HG02678 (cell line): ENCODE measurements at regions not wholly inside any gene's neighbourhood (a gene's known extent, or its start where the extent isn't known, plus 50 kb on each side); places are given as distances from the start of the nearest gene placed in this dataset.
A peak's percentile ranks its signal among the peaks of the same experiment; 100 is the strongest.
"Not testable (repeated sequence)": the region's sequence is repeated elsewhere in the genome, so short reads cannot be mapped to it uniquely, and the experiment has no call there.

Source experiments
- ATAC-seq: cut with Tn5 transposase; IDR thresholded peaks from one replicate; pipeline ENCODE4 v1.9.1; 2021; ENCODE audit warnings: mild to moderate bottlenecking, moderate library complexity; ENCODE audit not compliant: unreplicated experiment

DNA sequence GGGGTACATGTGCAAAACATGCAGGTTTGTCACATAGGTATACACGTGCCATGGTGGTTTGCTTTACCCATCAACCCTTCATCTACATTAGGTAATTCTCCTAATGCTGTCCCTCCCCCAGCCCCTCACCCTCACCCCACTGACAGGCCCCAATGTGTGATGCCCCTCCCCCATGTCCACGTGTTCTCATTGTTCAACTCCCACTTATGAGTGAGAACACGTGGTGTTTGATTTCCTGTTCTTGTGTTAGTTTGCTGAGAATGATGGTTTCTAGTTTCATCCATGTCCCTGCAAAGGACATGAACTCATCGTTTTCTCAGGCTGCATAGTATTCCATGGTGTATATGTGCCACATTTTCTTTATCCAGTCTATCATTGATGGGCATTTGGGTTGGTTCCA is 232.9 kb upstream of the RASGRP1 start:
- not testable (repeated sequence) for ATAC-seq

DNA sequence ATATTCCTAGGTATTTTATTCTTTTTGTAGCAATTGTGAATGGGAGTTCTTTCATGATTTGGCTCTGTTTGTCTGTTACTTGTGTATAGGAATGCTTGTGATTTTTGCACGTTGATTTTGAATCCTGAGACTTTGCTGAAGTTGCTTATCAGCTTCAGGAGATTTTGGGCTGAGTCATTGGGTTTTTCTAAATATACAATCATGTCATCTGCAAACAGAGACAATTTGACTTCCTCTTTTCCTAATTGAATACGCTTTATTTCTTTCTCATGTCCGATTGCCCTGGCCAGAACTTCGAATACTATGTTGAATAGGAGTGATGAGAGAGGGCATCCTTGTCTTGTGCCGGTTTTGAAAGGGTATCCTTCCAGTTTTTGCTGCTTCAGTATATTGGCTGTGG is 234.6 kb upstream of the RASGRP1 start:
- ATAC-seq = not testable (repeated sequence)

DNA sequence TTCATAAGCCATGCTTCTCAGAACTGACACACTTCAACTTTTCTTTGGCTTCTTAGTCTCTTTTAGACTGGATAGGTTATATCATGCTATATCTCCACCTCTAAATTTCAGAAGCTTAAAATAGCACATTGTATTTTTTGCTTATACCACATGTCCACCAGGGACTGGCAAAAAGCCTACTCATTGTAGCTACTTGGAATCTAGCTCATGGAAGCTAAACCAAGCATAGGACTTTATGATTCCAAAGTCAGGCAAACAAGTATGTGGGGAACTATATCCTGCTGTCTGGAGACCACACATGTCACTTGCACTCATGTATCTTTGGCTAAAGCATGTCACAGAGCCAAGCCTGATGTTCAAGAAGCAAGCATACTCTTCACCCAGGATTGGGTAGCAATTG is 245.0 kb upstream of the RASGRP1 start:
- ATAC-seq = no peak

DNA sequence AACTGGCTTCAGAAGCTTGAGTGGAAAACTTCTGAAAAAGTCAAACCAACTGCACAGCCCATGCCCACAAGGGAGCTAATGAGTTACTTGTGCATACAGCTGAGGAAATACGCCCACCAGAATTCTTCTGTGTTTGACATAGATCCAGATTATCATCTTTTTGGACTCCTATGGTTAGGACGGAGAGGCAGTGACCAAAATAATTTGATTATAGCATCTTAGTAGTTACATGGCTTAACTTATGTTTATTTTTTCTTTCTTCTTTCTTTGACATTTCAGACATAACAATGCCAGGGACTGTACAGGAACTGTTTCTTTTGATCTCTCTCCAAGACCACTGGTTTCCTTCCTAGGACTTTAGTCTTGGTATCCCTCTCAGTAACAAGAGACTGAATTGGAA is 246.1 kb upstream of the RASGRP1 start:
- no peak for ATAC-seq

DNA sequence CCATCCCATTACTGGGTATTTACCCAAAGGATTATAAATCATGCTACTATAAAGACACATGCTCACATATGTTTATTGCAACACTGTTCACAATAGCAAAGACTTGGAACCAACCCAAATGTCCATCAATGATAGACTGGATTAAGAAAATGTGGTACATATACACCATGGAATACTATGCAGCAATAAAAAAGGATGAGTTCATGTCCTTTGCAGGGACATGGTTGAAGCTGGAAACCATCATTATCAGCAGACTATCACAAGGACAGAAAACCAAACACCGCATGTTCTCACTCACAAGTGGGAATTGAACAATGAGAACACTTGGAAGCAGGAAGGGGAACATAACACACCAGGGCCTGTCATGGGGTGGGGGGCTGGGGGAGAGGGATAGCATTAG is 249.6 kb upstream of the RASGRP1 start:
- not testable (repeated sequence) for ATAC-seq

DNA sequence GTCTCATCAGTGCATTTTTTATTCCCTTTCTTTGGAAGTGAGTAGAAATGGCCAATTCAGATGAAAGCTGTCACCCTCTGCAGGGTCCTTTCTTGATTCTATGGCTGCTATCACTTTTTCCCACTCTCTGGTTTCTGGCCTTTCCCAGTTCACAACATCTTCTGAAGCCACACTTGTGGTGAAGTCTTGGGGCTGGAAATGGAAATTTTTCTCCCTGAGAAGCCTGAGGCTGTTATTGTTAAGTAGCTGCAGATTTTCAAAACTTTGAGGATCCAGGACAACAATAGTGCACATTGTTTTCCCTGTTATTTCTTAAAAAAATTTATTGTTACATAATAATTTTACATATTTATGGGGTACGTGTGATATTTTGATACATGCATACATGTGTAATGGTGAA is 250.3 kb upstream of the RASGRP1 start:
- no peak for ATAC-seq

DNA sequence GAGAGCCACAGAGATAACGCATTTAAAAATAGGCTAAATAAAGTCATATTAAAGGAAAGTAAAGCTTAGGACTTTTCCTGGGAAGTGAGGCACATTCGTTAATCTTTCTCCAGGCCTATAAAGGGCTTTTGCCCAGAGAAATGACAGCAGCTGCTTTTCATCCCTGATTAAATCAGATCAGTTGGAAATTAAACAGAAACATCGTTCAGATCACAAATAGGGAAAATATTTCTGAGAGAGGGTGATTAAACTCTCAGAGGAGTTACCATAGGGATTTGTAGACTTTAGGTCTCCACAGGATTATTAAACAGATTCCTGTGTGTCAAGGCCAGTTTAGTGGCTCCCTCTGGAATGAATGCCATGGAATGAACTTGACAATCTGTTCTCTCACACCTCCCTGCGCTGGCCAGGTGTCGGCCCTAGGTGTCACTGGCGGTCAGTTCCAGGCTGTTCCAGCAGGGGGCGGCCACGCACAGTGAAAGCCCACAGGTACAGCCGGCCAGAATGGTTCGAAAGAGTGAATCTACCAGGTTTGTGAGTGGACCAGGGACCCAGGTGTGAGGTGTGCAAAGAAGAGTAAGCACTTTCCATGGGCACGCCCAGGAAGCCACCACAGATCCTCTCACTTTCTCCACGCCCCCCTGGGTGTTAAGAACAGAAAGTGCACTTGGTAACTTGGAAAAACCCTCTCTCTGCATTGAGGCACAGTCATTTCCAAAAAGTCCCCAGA is 253.0 kb upstream of the RASGRP1 start:
- peak; percentile 88 for ATAC-seq

DNA sequence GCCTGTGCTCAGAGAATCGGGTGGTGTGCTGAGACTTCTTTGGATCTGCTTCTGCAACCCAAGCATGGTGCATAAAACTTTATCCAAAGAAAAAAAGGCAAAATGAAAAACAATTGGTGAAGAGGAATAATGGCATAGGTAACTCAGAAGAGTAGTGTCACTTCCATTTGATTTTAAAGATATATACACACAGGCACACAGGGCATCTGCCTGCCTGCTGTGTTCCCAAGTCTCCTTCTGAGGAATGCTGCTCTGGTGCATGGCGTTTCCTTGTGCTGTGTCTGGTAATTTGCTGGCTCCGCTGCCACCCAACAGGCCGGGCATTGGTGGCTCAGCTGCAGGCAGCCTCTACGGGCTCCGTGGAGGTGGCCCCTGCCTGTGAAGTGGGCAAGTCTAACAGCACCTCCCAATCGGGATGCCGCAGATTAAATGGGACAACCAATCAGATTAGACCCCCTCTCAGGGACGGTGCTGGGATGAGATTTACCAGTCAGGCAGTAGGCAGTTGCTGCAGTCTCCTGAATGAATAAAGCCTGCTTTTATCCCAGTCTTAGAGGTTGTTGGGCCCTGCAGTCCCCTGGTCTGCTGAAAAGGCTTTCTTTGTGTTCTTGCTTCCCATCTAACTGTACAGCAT is 253.7 kb upstream of the RASGRP1 start:
- ATAC-seq = no peak

DNA sequence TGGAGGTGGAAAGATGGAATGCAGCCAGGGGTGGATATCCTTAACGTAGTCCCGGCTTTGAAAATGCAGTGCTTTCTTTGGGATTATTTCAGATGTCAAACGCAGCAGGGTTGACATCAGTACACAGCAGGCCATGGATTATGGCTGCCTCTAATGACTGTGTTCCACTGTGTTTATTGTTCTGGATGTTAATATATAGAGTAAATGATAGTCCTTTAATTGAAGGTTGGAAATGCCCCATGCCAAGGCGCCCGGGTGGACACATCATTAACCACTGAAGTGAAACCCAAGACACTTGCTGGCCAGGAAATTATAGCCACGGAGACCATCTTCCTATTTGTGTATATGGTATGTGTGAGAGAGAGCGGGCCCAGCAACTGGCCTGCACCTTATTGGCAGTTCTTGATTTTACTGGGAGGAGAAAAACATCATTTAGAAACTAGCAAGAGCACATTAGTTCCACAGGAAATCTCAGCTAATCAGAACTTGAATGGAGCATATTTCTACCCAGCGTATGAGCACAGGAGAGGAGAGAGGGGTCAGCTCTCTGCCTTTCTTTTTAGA is 254.9 kb upstream of the RASGRP1 start:
- ATAC-seq = no peak

DNA sequence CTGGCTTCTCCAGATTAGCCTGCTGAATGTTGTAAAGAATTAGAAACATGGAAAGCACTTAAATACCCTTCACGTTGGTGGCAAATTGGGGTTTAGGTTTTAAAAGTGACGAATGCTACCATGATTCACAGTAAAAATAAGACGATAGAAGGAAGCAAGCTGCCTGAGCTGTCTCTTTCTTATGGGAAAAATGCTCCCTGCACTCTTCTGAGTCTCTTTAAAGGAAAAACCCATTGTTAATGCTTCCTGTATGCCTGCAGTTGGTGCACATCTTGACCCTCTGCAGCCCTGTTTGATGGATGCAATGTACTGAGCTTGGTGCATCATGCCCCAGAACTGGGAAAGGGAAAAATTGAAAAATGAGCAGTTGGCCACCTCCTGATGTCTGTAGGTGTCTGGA is 258.6 kb upstream of the RASGRP1 start:
- ATAC-seq = no peak

DNA sequence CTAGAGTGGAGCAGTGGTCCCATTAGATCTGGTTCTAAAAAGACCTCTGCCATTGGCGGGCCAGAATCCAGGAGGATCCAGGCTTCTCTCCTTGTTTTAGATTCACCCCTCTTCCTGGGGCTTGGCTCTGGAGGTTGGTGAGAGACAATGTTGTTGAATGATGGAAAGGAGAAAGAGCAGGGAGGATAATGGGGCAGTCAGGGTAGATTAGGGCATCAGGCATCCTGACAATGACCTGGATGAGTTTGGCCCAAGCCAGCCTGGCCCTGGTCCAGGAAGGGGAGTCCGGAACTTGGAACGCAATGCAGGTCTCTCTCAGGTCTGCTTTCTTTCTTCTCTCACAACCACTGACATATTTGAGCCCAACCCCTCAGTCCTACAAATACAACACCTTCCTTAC is 260.1 kb upstream of the RASGRP1 start:
- ATAC-seq = no peak

DNA sequence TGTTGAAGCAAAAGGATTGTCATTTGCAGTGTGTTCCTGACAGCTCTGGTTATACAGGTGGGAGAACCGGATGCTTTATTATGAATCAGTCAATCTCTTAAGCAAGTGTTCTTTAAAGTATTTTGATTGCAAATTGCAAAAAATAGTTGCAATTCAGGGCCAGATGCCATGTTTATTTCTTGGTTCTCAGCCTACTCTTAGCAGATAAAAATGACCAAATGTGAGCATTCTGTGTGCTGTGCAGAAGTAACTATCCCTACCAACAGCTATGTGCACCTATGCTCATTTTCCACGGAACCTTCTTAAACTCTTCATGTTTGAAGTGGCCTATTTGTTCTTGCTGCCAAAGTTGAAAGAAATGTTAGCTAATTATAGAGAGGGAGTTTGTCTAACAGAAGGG is 262.3 kb upstream of the RASGRP1 start:
- ATAC-seq = no peak

DNA sequence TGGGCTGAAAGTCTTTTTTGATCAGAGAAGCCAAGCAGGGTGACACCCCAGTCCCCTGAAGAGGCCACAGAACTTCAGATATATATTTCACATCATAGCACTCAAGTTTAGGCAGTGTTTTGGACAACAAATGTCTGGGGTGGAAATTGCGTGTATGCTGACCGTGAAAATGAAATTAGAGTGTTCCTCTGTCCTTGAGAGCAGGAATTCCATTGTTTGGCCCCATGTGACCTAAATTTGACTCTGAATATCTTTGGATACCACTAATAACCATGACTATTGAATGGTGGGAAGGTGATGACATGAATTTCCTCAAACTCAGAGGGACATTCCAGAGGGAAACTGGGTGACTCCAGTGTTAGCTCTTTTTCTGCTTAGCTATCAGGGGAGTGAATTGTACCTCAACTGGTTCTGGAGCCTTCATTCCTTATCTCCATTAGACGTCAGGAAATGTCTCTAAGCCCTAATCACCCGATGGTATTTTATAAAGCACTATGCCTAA is 263.5 kb upstream of the RASGRP1 start:
- no peak for ATAC-seq

DNA sequence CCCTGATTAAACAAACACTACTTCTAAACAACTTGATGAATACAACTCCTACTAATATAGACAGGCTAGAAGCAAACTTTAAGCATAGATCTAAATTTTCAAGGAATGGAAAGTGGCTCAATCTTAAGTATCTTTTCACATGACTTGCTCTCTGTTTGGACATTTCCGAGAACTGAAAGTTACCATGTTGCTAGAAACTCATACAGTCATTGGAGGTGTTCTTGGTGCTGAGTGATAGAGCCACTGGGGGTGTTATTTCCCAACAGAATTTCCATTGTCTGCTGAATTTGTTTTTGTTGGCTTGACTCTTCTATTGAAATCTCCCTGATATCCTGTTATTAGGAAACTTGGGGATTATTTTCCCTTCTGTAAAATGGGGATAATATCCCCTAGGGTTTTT is 264.5 kb upstream of the RASGRP1 start:
- no peak for ATAC-seq

DNA sequence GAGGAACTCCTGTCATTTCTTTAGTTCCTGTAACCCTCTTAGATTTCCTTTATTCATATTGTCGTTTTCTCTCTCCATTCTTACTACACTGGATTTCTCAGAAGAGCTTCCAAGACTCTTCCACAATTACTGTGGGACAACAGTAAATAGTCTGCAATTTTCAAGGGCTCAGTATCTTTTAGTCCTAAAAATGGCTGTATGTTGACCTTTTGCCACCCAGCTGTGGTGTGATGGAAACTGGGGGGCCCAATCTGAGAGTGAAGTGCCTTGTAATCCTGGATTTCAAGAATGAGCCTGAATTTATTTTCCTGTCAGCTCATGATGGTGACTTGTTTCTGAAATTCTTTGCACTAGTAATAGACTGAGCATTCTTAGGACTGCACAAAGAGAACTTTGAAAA is 277.6 kb upstream of the RASGRP1 start:
- no peak for ATAC-seq

DNA sequence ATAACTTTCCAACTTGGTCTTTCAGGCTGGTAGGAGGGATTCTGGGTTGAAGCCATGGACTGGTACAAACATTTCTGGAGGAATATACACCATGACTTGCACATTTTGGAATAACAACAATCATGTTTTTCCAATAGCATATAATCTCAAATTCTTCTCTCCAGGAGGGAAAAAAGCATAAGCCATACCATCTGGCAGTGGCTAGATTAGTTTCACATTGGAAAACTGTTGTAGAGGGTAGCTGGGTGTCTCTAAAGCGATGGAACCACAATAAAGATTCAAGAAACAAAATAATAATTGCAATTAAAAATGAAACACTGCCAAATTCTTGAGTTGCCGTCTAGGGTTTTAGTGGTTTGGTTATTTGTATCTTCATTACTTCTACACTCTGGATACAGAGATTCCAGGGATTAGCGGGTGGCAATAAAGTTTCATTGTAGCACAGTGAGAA is 278.5 kb upstream of the RASGRP1 start:
- ATAC-seq = no peak

DNA sequence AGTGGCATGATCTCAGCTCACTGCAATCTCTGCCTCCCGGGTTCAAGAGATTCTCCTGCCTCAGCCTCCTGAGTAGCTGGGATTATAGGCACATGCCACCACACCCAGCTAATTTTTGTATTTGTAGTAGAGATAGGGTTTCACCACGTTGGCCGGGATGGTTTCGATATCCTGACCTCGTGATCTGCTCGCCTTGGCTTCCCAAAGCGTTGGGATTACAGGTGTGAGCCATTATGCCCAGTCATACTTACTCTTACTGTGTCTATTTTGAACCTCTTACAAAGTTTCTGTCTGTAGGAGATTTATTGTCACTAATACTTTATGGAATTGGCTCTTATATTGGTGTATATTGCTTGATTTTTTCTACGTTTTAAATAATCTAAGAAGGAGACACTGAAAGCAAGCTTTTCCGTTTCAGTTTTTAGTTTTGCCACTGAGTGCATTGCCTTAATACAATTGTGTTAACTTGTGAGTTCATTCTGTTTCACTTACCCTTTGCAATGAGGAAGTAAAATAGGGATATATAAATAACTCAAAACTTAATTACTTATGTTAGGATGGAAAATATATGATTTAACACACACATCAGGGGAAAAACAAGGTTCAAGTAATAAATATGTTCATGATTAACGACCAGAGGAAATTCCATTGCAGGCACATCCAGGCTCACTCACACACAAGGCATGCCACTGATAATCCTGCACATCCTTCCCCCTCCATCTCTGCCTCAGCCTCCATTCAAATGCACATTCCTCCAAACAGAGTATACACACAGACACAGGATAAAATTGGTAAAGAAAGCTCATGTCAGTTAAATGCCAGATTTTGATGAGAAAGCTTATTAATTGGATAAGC is 279.3 kb upstream of the RASGRP1 start:
- ATAC-seq = no peak

DNA sequence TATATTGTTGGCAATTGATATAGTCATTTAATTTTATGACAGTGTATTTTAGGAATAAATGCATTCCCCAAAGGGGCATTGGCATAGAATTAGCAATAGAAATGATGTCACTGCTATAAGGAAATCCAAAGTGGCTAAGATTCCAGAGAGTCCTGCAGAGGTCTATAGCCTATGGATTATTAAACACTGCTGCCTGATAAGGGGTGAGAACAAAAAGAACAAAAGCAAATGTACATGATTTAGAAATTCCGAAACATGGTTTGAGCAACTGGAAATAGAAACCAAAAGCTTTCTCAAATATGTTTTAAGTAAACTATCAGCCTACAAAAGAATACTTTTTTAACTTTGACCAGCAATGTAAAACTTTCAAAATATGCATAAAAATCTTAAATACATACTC is 280.1 kb upstream of the RASGRP1 start:
- ATAC-seq = no peak

DNA sequence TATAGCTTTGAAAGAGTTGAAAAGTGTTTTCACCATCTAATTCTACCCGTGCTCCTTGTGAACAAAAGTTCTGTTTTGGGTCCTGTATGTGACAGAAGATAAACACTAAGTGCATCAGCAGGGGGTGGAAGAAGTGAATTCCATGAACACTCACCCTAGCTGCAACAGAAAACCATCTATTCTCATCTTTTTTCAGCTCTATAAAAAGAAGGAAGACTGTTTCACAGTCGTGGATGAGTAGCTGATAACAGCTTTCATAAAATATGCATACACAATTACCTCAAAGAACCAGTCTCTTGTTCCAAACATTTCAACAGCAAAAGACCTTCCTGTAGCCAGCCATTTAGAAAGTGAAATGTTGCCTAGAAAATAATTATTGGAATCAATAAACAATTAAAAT is 281.7 kb upstream of the RASGRP1 start:
- no peak for ATAC-seq

DNA sequence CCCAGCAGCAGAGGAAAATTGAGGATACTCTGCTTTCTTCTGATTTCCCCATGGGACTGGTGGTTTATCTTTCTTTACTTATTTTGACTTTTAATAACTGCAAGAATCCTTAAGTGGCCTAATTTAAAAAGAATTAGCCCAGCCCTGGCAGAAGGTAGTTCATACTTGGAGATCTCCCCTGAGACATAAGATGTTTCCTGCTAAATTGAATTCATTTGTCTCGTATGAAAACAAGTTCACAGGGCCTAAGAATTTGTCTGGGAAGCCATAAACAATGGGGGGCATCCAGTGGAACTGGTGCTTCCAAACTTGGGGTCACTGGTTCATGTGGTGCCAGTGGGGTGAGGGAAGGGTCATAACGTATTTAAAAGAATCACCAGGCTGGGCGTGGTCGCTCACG is 283.1 kb upstream of the RASGRP1 start:
- ATAC-seq = no peak

DNA sequence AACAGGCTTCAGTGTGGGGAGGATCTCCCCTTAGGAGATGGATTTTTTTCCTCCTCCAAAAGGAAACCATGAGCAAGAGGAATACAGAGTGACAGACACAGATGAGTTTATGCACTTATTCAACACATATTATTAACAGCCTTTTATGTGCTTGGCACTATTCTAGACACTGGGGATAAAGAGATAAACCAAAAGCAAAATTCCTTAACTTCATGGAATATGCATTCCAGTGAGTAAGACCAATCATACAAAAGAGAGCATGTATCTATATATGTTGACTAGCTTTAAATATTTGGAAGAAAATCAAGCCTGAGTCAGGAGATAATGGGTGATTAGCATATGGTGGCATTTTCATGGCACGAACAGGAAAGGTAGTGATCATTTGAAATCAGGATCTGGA is 284.4 kb upstream of the RASGRP1 start:
- ATAC-seq = no peak
